ENCODE measurements at regions not wholly inside any gene's neighbourhood (a gene's known extent, or its start where the extent isn't known, plus 50 kb on each side); places are given as distances from the start of the nearest gene placed in this dataset.

- DNase-seq (ENCODE audit: low read depth), result no peak
- TF ChIP-seq CTCF (IDR thresholded peaks at IDR 0.05; ENCODE audit: control insufficient read depth, extremely low read depth, insufficient read depth), result no peak
- no peak overlapping the region for H3K4me3 ChIP-seq (ENCODE audit: low read depth, low read length)
These were observed 527.8 kb upstream of the PSMD7 start for GRCh38 chr16:73768786-73769203.

- TF ChIP-seq CTCF (IDR thresholded peaks at IDR 0.05; ENCODE audit: control insufficient read depth, extremely low read depth, insufficient read depth), result no peak
- no peak for DNase-seq (ENCODE audit: low read depth)
- no peak overlapping the region for H3K4me3 ChIP-seq (ENCODE audit: low read depth, low read length)
These were observed 532.3 kb upstream of the PSMD7 start for GRCh38 chr16:73764321-73764720.

GRCh38 chr16:73756289-73757178 is 540.1 kb upstream of the PSMD7 start:
- no peak for DNase-seq (ENCODE audit: low read depth)
- H3K4me3 ChIP-seq (ENCODE audit: low read depth, low read length), result no peak overlapping the region
- TF ChIP-seq CTCF (IDR thresholded peaks at IDR 0.05; ENCODE audit: control insufficient read depth, extremely low read depth, insufficient read depth), result no peak

- H3K4me3 ChIP-seq (ENCODE audit: low read depth, low read length), result no peak overlapping the region
- DNase-seq (ENCODE audit: low read depth), result no peak
- TF ChIP-seq CTCF (IDR thresholded peaks at IDR 0.05; ENCODE audit: control insufficient read depth, extremely low read depth, insufficient read depth), result no peak
These were observed 542.7 kb upstream of the PSMD7 start for GRCh38 chr16:73753931-73754330.

- DNase-seq (ENCODE audit: low read depth), result no peak
- TF ChIP-seq CTCF (IDR thresholded peaks at IDR 0.05; ENCODE audit: control insufficient read depth, extremely low read depth, insufficient read depth), result no peak
- no peak overlapping the region for H3K4me3 ChIP-seq (ENCODE audit: low read depth, low read length)
These were observed 546.0 kb upstream of the PSMD7 start for GRCh38 chr16:73750639-73751038.

GRCh38 chr16:73747328-73747727 is 549.3 kb upstream of the PSMD7 start:
- no peak for DNase-seq (ENCODE audit: low read depth)
- no peak overlapping the region for H3K4me3 ChIP-seq (ENCODE audit: low read depth, low read length)
- TF ChIP-seq CTCF (IDR thresholded peaks at IDR 0.05; ENCODE audit: control insufficient read depth, extremely low read depth, insufficient read depth), result no peak

- DNase-seq (ENCODE audit: low read depth), result no peak
- no peak overlapping the region for H3K4me3 ChIP-seq (ENCODE audit: low read depth, low read length)
- no peak for TF ChIP-seq CTCF (IDR thresholded peaks at IDR 0.05; ENCODE audit: control insufficient read depth, extremely low read depth, insufficient read depth)
These were observed 550.1 kb upstream of the PSMD7 start for GRCh38 chr16:73746554-73746953.
